Ovary (tissue), 3 donors: ENCODE measurements at regions not wholly inside any gene's neighbourhood (a gene's known extent, or its start where the extent isn't known, plus 50 kb on each side); places are given as distances from the start of the nearest gene placed in this dataset.

Experiments
- EP300 ChIP-seq: sonication (generic); formaldehyde crosslinking; IDR thresholded peaks from one replicate; pipeline ENCODE4 v1.6.1; 2017; ENCODE audit warnings: antibody characterized with exemption
- POLR2A ChIP-seq: fragments of 450-650 bp; IDR thresholded peaks from one replicate; pipeline ENCODE4 v1.6.1; 2017; ENCODE audit warnings: antibody characterized with exemption, mild to moderate bottlenecking, moderate library complexity
- TF ChIP-seq, protein P1 (sequence below), 3 donors: fragments of 450-650 bp in 2 of 3; fragments of 200-600 bp in 1 of 3; IDR thresholded peaks; one replicate each; pipeline versions ENCODE4 v1.5.1 to v1.8.0; 2016 to 2022; ENCODE audit warnings: antibody characterized with exemption in 3 of 3, mild to moderate bottlenecking in 1 of 3
- donor health status: DM: no; HTN: no; CAD: no.

DNA sequence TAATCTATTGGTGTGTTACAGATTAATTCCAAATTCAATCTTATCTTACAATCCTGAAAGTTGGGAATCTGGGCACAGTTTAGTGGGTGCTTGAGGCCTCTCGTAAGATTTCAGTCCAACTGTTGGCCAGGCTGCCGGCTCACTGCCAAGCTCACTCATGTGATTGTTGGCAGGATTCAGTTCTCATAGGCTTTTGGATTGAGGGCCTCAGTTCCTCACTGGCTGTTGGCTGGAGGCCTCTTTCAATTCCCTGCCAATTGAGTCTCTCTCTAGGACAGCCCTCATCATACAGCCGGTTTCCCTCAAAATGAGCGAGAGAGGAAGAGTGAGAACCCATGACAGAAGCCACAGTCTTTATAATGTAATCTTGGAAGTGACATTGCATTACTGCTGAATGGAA, 123.5 kb upstream of the FBXO33 start:
- no peak for TF ChIP-seq POLR2A
- TF ChIP-seq, protein P1, sequence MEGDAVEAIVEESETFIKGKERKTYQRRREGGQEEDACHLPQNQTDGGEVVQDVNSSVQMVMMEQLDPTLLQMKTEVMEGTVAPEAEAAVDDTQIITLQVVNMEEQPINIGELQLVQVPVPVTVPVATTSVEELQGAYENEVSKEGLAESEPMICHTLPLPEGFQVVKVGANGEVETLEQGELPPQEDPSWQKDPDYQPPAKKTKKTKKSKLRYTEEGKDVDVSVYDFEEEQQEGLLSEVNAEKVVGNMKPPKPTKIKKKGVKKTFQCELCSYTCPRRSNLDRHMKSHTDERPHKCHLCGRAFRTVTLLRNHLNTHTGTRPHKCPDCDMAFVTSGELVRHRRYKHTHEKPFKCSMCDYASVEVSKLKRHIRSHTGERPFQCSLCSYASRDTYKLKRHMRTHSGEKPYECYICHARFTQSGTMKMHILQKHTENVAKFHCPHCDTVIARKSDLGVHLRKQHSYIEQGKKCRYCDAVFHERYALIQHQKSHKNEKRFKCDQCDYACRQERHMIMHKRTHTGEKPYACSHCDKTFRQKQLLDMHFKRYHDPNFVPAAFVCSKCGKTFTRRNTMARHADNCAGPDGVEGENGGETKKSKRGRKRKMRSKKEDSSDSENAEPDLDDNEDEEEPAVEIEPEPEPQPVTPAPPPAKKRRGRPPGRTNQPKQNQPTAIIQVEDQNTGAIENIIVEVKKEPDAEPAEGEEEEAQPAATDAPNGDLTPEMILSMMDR (IDR thresholded peaks at IDR 0.05), result no peak
- no peak for TF ChIP-seq EP300
